Trophoblast cell (in vitro differentiated cells and primary cell): ENCODE measurements at regions not wholly inside any gene's neighbourhood (a gene's known extent, or its start where the extent isn't known, plus 50 kb on each side); places are given as distances from the start of the nearest gene placed in this dataset.

Experiments used
- DNase-seq, 2 donors: peaks; one replicate each; pipeline ENCODE4 v3.0.0-alpha.2; 2016
- H2AFZ ChIP-seq: 2 replicates; pipeline ENCODE4 v1.6.1; 2013; ENCODE audit warnings: low read length, moderate library complexity, mild to moderate bottlenecking; ENCODE audit not compliant: insufficient read depth, poor library complexity
- H2AK5ac ChIP-seq: 2 replicates; pipeline ENCODE4 v1.6.1; 2013; ENCODE audit warnings: mild to moderate bottlenecking, low read length
- H2BK120ac ChIP-seq: 2 replicates; pipeline ENCODE4 v1.6.1; 2013; ENCODE audit warnings: low read length, mild to moderate bottlenecking, moderate library complexity; ENCODE audit not compliant: insufficient read depth, poor library complexity
- H2BK12ac ChIP-seq: 2 replicates; pipeline ENCODE4 v1.6.1; 2013; ENCODE audit warnings: mild to moderate bottlenecking, low read length, moderate library complexity
- H2BK5ac ChIP-seq: 2 replicates; pipeline ENCODE4 v1.6.1; 2013; ENCODE audit warnings: low read length, low read depth, moderate library complexity, mild to moderate bottlenecking; ENCODE audit not compliant: poor library complexity
- H3K14ac ChIP-seq: 2 replicates; pipeline ENCODE4 v1.6.1; 2013; ENCODE audit warnings: mild to moderate bottlenecking, low read length
- H3K18ac ChIP-seq: 2 replicates; pipeline ENCODE4 v1.6.1; 2013; ENCODE audit warnings: mild to moderate bottlenecking, low read length
- H3K23ac ChIP-seq: 2 replicates; pipeline ENCODE4 v1.6.1; 2013; ENCODE audit warnings: low read length
- H3K27ac ChIP-seq: 2 replicates; pipeline ENCODE4 v1.5.1; 2013; ENCODE audit warnings: low read depth, mild to moderate bottlenecking, inconsistent platforms, low read length, moderate library complexity
- H3K27me3 ChIP-seq: 2 replicates; pipeline ENCODE4 v1.6.1; 2013; ENCODE audit warnings: inconsistent platforms, mild to moderate bottlenecking, low read length, moderate library complexity; ENCODE audit not compliant: insufficient read depth
- H3K36me3 ChIP-seq, 2 experiments: 1 replicate in 1 of 2; 2 replicates in 1 of 2; pipeline ENCODE4 v1.6.1; 2013; ENCODE audit warnings: low read length in 2 of 2, mild to moderate bottlenecking in 2 of 2, moderate library complexity in 1 of 2; ENCODE audit not compliant: insufficient read depth in 2 of 2, control insufficient read depth in 1 of 2
- H3K4ac ChIP-seq: 2 replicates; pipeline ENCODE4 v1.6.1; 2013; ENCODE audit warnings: low read depth, mild to moderate bottlenecking, low read length, moderate library complexity
- H3K4me1 ChIP-seq, 2 experiments: 1 replicate in 1 of 2; 2 replicates in 1 of 2; pipeline ENCODE4 v1.6.1; 2013; ENCODE audit warnings: low read length in 2 of 2, mild to moderate bottlenecking in 2 of 2, moderate library complexity in 1 of 2; ENCODE audit not compliant: insufficient read depth in 2 of 2, control insufficient read depth in 1 of 2
- H3K4me2 ChIP-seq: 2 replicates; pipeline ENCODE4 v1.6.1; 2013; ENCODE audit warnings: inconsistent platforms, mild to moderate bottlenecking, low read length, moderate library complexity
- H3K4me3 ChIP-seq: 2 replicates; pipeline ENCODE4 v1.5.1; 2013; ENCODE audit warnings: mild to moderate bottlenecking, low read depth, low read length, inconsistent platforms
- H3K79me1 ChIP-seq: one replicate; pipeline ENCODE4 v1.6.1; 2013; ENCODE audit warnings: low read length
- H3K79me2 ChIP-seq: 2 replicates; pipeline ENCODE4 v1.6.1; 2013; ENCODE audit warnings: low read length, mild to moderate bottlenecking; ENCODE audit not compliant: control insufficient read depth, insufficient read depth, poor library complexity
- H3K9ac ChIP-seq: 2 replicates; pipeline ENCODE4 v1.6.1; 2013; ENCODE audit warnings: mild to moderate bottlenecking, low read length
- H3K9me3 ChIP-seq: 2 replicates; pipeline ENCODE4 v1.6.1; 2013; ENCODE audit warnings: low read depth, mild to moderate bottlenecking, control low read depth, inconsistent platforms, low read length; ENCODE audit not compliant: insufficient read depth
- H4K12ac ChIP-seq: 2 replicates; pipeline ENCODE4 v1.6.1; 2013; ENCODE audit warnings: low read depth, mild to moderate bottlenecking, low read length, moderate library complexity
- H4K8ac ChIP-seq: 2 replicates; pipeline ENCODE4 v1.6.1; 2013; ENCODE audit warnings: low read depth, mild to moderate bottlenecking, low read length, moderate library complexity
- H4K91ac ChIP-seq: one replicate; pipeline ENCODE4 v1.6.1; 2013; ENCODE audit warnings: low read depth, mild to moderate bottlenecking, low read length, moderate library complexity
- WGBS: extraction: QIAGEN DNeasy Blood & Tissue Kit; methylation state at CpG from one replicate; pipeline ENCODE4 v1.1.7; 2013; ENCODE audit warnings: missing lambda C conversion rate; ENCODE audit not compliant: insufficient read length, insufficient coverage; ENCODE audit errors: extremely low coverage; 5-methylcytosine and 5-hydroxymethylcytosine counted together

DNA sequence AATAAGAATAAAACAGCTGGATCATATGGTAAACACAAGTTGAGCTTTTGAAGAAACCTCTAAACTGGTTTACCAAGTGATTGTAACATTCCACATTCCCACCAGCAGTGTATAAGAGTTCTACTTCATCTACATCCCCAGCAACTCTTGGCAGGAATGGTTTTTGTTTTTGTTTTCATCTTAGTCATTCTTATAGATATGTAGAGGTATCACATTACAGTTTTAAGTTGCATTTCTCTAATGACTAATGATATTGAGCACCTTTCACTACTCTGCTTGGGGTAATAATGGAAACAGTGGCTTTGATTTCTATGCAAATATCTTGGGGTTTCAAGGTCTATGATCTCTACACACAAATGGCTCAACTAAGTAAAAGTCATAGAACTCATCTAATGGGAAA is 614.5 kb downstream of the TBC1D4 start:
- Histone ChIP-seq H2BK12ac (no peak overlapping the region), H3K9me3 (no peaks in the 10 kb centered on the region), H3K23ac (no peak overlapping the region), H3K9ac (no peak overlapping the region), H2AFZ (no peak overlapping the region), H3K4me2 (no peak overlapping the region), H3K36me3 (no peaks in the 10 kb centered on the region), H3K27ac (no peak overlapping the region), H3K79me1 (no peaks in the 10 kb centered on the region), H2BK120ac (no peak overlapping the region), H3K4me1 (no peaks in the 10 kb centered on the region), H3K79me2 (no peaks in the 10 kb centered on the region), H3K4me3 (no peak overlapping the region), H4K91ac (no peak overlapping the region), H4K12ac (no peak overlapping the region), H4K8ac (no peak overlapping the region), H2AK5ac (no peak overlapping the region), H3K14ac (no peak overlapping the region), H3K18ac (no peak overlapping the region), H3K4ac (no peak overlapping the region), H3K27me3 (no peaks in the 10 kb centered on the region), H2BK5ac (no peak overlapping the region)
- DNase-seq = no peak

DNA sequence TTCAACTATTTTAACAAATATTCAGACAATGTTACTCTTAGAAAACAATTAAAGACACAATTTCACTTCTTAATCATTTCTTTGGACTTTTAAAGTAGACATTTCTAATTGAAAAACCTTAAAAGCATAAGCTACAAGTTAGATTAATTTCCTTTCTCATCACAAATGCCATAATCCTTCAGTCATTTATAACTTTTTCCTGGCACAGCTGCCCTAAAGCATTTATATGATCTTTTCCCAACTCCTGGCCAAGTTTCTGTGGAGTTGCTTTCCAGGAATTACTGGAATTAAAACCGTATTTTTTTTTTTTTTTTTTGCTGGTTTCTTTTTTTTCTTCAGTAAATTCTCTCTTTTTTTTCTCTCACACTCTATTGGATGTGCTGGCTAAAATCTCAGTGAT is 615.9 kb downstream of the TBC1D4 start:
- H3K9me3 ChIP-seq = no peaks in the 10 kb centered on the region
- H4K8ac ChIP-seq = no peak overlapping the region
- no peak overlapping the region for H3K9ac ChIP-seq
- H2BK120ac ChIP-seq = no peak overlapping the region
- no peaks in the 10 kb centered on the region for H3K27me3 ChIP-seq
- H4K12ac ChIP-seq = no peak overlapping the region
- no peaks in the 10 kb centered on the region for H3K4me1 ChIP-seq
- H4K91ac ChIP-seq = no peak overlapping the region
- no peak overlapping the region for H2AK5ac ChIP-seq
- H3K18ac ChIP-seq = no peak overlapping the region
- no peak overlapping the region for H3K23ac ChIP-seq
- WGBS = no CpG with 5 or more reads among the region's 1 CpG
- H3K4me2 ChIP-seq = no peak overlapping the region
- no peak overlapping the region for H3K14ac ChIP-seq
- no peak overlapping the region for H2BK12ac ChIP-seq
- H3K4me3 ChIP-seq = no peak overlapping the region
- no peak overlapping the region for H3K4ac ChIP-seq
- no peak for DNase-seq
- no peak overlapping the region for H2BK5ac ChIP-seq
- no peak overlapping the region for H2AFZ ChIP-seq
- H3K79me1 ChIP-seq = no peaks in the 10 kb centered on the region
- no peaks in the 10 kb centered on the region for H3K79me2 ChIP-seq
- no peak overlapping the region for H3K27ac ChIP-seq
- H3K36me3 ChIP-seq = no peaks in the 10 kb centered on the region

DNA sequence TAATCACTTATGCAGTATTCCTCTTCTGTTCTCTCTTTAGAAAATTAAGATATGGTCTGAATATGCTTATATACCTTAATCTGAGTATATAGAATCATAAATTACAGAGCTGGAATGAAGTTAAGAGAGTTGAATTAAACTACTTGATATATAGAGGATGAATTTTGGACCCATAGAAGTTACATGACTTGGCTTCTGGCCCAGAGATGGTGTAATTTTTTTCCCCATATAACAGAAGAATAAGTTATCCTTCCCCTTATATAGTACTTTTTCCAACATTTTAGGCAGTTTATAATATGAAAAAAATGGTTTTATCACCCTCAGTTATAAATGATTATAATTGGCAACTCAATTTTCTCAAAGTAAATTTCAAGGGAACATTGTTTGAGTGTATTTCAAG is 616.3 kb downstream of the TBC1D4 start:
- no peaks in the 10 kb centered on the region for H3K4me1 ChIP-seq
- H3K23ac ChIP-seq = no peak overlapping the region
- no peak overlapping the region for H3K27ac ChIP-seq
- H3K4me3 ChIP-seq = no peak overlapping the region
- H3K4ac ChIP-seq = no peak overlapping the region
- H2AK5ac ChIP-seq = no peak overlapping the region
- H4K91ac ChIP-seq = no peak overlapping the region
- no peak overlapping the region for H2AFZ ChIP-seq
- no peak overlapping the region for H2BK5ac ChIP-seq
- no peak overlapping the region for H2BK12ac ChIP-seq
- H4K8ac ChIP-seq = no peak overlapping the region
- no peak overlapping the region for H4K12ac ChIP-seq
- H3K9ac ChIP-seq = no peak overlapping the region
- no peaks in the 10 kb centered on the region for H3K36me3 ChIP-seq
- H2BK120ac ChIP-seq = no peak overlapping the region
- H3K79me1 ChIP-seq = no peaks in the 10 kb centered on the region
- H3K27me3 ChIP-seq = no peaks in the 10 kb centered on the region
- H3K9me3 ChIP-seq = no peaks in the 10 kb centered on the region
- no peak overlapping the region for H3K18ac ChIP-seq
- H3K14ac ChIP-seq = no peak overlapping the region
- DNase-seq = no peak
- no peaks in the 10 kb centered on the region for H3K79me2 ChIP-seq
- no peak overlapping the region for H3K4me2 ChIP-seq

DNA sequence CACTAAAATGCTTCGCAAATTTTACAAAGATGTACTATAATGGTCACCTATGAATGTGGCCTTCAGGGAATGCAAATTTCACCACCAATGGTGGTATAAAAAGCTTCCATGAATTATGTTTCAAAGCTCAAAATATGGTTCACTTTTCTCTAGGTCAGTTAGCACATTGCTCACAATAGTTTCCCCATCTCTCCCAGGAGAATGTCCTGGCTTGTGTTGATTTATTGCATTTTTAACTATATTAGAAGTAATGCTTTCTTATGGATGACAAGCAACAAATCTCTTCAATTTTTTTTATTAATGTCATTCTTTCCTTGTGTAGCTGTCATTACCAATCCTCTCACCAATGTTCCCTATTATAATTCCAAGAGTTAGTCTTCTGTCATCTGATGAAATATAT is 621.2 kb downstream of the TBC1D4 start:
- H4K12ac ChIP-seq = no peak overlapping the region
- H3K4ac ChIP-seq = no peak overlapping the region
- no peaks in the 10 kb centered on the region for H3K4me1 ChIP-seq
- H2AK5ac ChIP-seq = no peak overlapping the region
- no peaks in the 10 kb centered on the region for H3K79me1 ChIP-seq
- H3K14ac ChIP-seq = no peak overlapping the region
- no peaks in the 10 kb centered on the region for H3K9me3 ChIP-seq
- no peak overlapping the region for H3K4me3 ChIP-seq
- DNase-seq = no peak
- no peak overlapping the region for H3K18ac ChIP-seq
- no peak overlapping the region for H4K8ac ChIP-seq
- H2BK5ac ChIP-seq = no peak overlapping the region
- no peaks in the 10 kb centered on the region for H3K36me3 ChIP-seq
- H3K27me3 ChIP-seq = no peaks in the 10 kb centered on the region
- no peak overlapping the region for H3K27ac ChIP-seq
- no peak overlapping the region for H2BK120ac ChIP-seq
- H3K9ac ChIP-seq = no peak overlapping the region
- H2BK12ac ChIP-seq = no peak overlapping the region
- H3K4me2 ChIP-seq = no peak overlapping the region
- H3K23ac ChIP-seq = no peak overlapping the region
- no peak overlapping the region for H2AFZ ChIP-seq
- no CpG with 5 or more reads among the region's 1 CpG for WGBS
- no peaks in the 10 kb centered on the region for H3K79me2 ChIP-seq
- no peak overlapping the region for H4K91ac ChIP-seq

DNA sequence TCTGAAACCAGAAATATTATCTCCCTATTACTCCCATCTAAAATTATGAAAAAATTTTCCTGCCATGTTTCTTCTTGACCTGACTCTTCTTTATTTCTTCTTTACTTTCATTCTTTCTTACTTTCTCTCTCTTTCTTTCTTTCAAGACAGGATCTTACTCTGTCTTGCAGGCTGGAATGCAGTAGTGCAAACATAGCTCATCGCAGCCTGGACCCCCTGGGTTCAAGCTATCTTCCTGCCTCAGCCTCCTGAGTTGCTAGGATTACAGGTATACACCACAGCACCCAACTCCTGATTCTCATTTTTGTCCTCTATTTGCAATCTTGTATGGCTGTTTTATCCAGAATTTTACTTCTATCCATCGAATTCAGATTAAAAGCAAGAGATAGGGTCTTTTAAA is 631.1 kb downstream of the TBC1D4 start:
- H3K18ac ChIP-seq = no peak overlapping the region
- no peak overlapping the region for H3K4me2 ChIP-seq
- no peaks in the 10 kb centered on the region for H3K36me3 ChIP-seq
- H3K23ac ChIP-seq = no peak overlapping the region
- no peak overlapping the region for H2AFZ ChIP-seq
- no CpG with 5 or more reads among the region's 2 CpGs for WGBS
- H3K4me3 ChIP-seq = no peak overlapping the region
- H3K4me1 ChIP-seq = no peaks in the 10 kb centered on the region
- H2BK12ac ChIP-seq = no peak overlapping the region
- H3K79me2 ChIP-seq = no peaks in the 10 kb centered on the region
- H3K79me1 ChIP-seq = no peaks in the 10 kb centered on the region
- no peaks in the 10 kb centered on the region for H3K9me3 ChIP-seq
- no peak overlapping the region for H3K27ac ChIP-seq
- DNase-seq = no peak
- no peak overlapping the region for H4K12ac ChIP-seq
- no peak overlapping the region for H2BK120ac ChIP-seq
- no peak overlapping the region for H4K8ac ChIP-seq
- H4K91ac ChIP-seq = no peak overlapping the region
- H3K4ac ChIP-seq = no peak overlapping the region
- H3K9ac ChIP-seq = no peak overlapping the region
- H3K14ac ChIP-seq = no peak overlapping the region
- no peak overlapping the region for H2BK5ac ChIP-seq
- no peak overlapping the region for H2AK5ac ChIP-seq
- H3K27me3 ChIP-seq = no peaks in the 10 kb centered on the region
